Cardiac muscle cell (in vitro differentiated cells and primary cell): ENCODE measurements at regions not wholly inside any gene's neighbourhood (a gene's known extent, or its start where the extent isn't known, plus 50 kb on each side); places are given as distances from the start of the nearest gene placed in this dataset.

ENCODE experiments used
- DNase-seq, 2 donors: peaks; one replicate each; pipeline versions ENCODE4 v3.0.0 to v3.0.0-alpha.2; 2010 to 2017; ENCODE audit warnings: low read depth in 1 of 2, low spot score in 1 of 2
- H3K27ac ChIP-seq: fragments of 200-600 bp; sonication (generic); 2 replicates; pipeline ENCODE4 v1.5.1; 2016
- H3K27me3 ChIP-seq: fragments of 200-600 bp; sonication (generic); 2 replicates; pipeline ENCODE4 v1.6.0; 2016; ENCODE audit warnings: control low read depth
- H3K36me3 ChIP-seq: fragments of 200-600 bp; sonication (generic); 2 replicates; pipeline ENCODE4 v1.5.1; 2016; ENCODE audit warnings: control low read depth
- H3K4me1 ChIP-seq: fragments of 200-600 bp; sonication (generic); 2 replicates; pipeline ENCODE4 v1.8.1; 2017; ENCODE audit warnings: low read depth, mild to moderate bottlenecking, mixed run types
- H3K4me3 ChIP-seq: fragments of 200-600 bp; sonication (generic); 2 replicates; pipeline ENCODE4 v1.5.1; 2016; ENCODE audit warnings: mild to moderate bottlenecking
- H3K9me3 ChIP-seq: fragments of 200-600 bp; sonication (generic); 2 replicates; pipeline ENCODE4 v1.5.1; 2017; ENCODE audit warnings: low read depth, mild to moderate bottlenecking, control low read depth
- CTCF ChIP-seq: IDR thresholded peaks from 2 replicates; pipeline ENCODE4 v1.5.1; 2012; ENCODE audit warnings: low read depth, mild to moderate bottlenecking, low read length

GRCh38 chr3:2036076-2036475 lies 62.6 kb upstream of the CNTN4 start:
- Histone ChIP-seq H3K36me3 (no peaks in the 10 kb centered on the region), H3K4me3 (no peak overlapping the region), H3K9me3 (no peaks in the 10 kb centered on the region), H3K27me3 (no peaks in the 10 kb centered on the region), H3K4me1 (no peaks in the 10 kb centered on the region), H3K27ac (no peak overlapping the region)
- TF ChIP-seq CTCF, result no peak
- no peak for DNase-seq

GRCh38 chr3:2041931-2042330 lies 56.7 kb upstream of the CNTN4 start:
- Histone ChIP-seq H3K9me3 (no peaks in the 10 kb centered on the region), H3K4me1 (no peaks in the 10 kb centered on the region), H3K27ac (no peak overlapping the region), H3K4me3 (no peak overlapping the region), H3K36me3 (no peaks in the 10 kb centered on the region), H3K27me3 (no peaks in the 10 kb centered on the region)
- TF ChIP-seq CTCF, result no peak
- no peak for DNase-seq
